GM18858 (cell line): ENCODE measurements at regions not wholly inside any gene's neighbourhood (a gene's known extent, or its start where the extent isn't known, plus 50 kb on each side); places are given as distances from the start of the nearest gene placed in this dataset.

Source experiments
- ATAC-seq: cut with Tn5 transposase; IDR thresholded peaks from one replicate; pipeline ENCODE4 v1.9.1; 2021; ENCODE audit not compliant: unreplicated experiment

GRCh38 chr6:44531442-44532015, 144.0 kb downstream of the CDC5L start:
- ATAC-seq, result no peak

GRCh38 chr6:44533421-44533820, 145.9 kb downstream of the CDC5L start:
- no peak for ATAC-seq

DNA sequence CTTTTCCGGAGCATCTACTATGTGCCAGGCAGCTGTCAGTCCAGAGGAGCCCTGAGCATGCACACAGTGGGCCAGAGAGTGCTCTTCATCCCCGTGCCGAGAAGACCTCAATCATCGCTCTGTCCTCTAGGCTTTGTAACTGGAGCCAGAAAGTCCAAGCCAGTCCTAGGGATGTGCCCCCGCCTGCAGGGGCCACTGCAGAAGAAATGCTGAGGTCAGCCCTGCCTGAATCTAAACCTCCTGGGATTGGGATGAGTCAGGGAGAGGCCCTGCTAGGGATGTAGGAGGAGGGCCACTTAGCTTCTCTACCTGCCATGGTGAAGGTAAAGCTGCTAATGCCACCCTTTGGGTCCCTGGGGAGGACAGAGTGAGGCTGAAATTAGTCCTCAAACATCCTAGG, 146.8 kb downstream of the CDC5L start:
- ATAC-seq, result no peak

DNA sequence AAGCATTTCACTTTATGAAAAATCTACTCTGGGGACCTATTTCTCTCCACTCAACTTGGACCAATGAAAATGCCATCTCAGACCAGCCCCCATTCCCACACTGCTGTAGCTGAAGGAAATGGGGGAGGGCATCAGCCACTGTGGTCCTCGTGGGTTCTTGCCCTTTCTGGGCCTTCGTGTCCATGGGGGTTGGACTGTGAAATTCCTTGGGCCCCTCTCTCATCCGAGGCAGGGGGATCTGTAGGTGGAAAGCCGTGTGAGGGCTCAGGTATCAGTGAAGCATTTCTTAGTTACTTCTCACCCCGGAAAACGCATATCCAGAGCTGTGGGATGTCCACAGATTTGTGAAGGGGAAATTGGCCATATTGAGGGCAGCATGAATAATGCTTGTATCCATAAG, 147.9 kb downstream of the CDC5L start:
- no peak for ATAC-seq

DNA sequence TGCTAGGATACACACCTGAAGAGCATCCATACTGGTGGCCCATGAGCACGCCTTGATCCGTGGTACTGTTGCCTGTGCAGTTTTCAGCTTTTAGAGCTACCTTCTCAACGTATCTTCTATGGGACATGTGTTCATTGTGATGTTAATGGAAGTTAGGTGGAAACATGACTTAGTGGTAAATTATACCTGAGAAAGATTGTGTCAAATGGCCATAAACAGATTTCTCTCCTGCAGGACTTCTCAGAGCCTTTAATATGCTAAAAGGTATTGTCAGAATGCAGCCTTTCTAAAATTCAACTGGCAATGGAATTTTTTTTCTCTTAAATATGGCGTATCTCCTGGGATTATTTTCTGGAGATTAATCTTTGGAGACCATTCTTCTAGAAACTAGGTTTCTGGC, 148.5 kb downstream of the CDC5L start:
- ATAC-seq, result no peak

- ATAC-seq, result no peak
These were observed 150.0 kb downstream of the CDC5L start for GRCh38 chr6:44537306-44538049.

DNA sequence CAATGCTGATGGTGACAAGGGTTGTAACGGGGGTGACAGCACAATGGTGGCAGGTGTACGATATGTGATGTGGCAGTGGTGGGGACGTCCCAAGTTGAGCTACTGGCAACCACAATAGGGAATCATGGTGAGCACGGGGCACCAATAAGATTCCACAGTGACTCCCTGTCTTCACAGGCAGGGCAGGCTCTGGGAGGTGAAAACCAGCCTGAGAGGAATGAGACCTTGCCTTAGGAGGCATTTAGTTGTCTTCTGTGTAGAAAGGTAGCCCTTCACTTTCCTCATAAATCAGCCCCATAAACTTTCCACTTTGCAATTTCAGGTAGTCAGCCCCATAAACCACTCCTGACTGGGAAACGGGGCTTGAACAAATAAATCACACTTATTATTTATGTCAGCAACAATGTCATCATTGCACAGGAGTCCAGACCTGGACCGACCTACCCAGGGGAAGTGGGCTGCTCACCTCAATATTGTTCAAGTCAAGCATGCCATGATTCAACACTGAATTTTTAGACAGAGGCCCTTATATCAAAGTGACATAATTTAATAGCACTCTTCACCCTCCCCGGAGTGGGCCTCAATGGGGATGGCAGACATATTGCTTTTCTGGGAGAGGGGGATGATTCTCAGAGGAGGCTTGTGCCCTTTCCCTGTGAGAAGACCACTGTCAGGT, 150.8 kb downstream of the CDC5L start:
- no peak for ATAC-seq

DNA sequence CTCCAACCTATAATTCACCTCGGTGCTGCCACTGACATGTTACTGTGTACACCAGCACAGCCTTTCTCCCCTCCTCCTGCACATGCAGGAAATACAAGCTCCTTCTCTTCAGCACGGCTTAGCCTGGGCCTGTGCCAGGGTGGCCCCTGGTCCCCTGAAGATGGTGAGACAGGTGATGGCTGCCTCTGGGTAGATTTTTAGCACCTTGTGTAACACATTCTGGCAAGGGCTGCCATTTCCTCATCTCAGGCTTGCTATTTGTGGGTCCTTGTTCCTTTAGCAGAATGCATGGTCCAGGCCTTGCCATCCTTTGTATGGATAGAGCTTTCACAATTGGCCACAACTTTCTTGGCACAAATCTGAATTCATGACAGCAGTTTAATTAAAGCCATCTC, 151.3 kb downstream of the CDC5L start:
- no peak for ATAC-seq

- no peak for ATAC-seq
These were observed 152.3 kb downstream of the CDC5L start for GRCh38 chr6:44539701-44540355.

- ATAC-seq, result no peak
These were observed 153.4 kb downstream of the CDC5L start for GRCh38 chr6:44540881-44541280.

- ATAC-seq, result no peak
These were observed 155.1 kb downstream of the CDC5L start for GRCh38 chr6:44542401-44543116.

GRCh38 chr6:44543664-44544063, 156.2 kb downstream of the CDC5L start:
- ATAC-seq, result no peak

GRCh38 chr6:44545224-44545623, 157.7 kb downstream of the CDC5L start:
- no peak for ATAC-seq

DNA sequence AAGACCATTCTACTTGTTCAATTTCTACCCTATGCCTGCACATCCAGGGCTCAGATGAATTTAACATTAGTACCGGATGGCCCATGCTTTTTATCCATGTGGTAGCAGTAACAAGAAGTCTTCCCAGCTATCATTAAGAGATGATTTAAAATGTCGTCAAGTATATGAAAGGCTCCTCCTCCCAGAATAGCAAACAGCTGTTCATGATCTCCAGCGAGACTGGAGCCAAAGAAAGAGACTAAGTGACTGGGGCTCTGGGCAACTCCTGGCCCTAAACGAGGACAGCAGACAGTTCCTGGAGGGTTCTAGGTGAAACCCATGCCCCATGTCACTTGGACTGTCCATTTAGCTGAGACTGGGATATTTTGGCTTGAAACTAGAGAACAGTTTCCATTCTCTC, 160.8 kb downstream of the CDC5L start:
- ATAC-seq, result no peak

DNA sequence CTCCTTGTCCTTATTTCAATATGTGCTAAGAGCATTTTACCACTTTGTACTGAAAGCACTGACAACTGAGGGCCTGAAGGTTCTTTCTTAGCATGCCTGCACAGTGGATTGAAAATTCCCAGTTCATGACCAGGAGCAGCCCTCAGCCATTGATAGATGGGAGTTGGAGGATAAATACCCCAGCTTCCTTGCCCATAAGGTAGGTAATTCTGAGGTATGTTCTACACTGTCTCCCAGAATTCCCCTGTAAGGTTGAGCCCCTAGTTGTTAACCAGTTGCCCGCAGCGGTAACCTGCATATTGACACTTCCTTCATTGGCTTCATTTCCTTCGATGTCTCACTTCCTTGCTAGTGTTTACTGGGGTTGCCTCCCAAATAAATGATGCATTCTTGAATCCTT, 162.0 kb downstream of the CDC5L start:
- no peak for ATAC-seq

DNA sequence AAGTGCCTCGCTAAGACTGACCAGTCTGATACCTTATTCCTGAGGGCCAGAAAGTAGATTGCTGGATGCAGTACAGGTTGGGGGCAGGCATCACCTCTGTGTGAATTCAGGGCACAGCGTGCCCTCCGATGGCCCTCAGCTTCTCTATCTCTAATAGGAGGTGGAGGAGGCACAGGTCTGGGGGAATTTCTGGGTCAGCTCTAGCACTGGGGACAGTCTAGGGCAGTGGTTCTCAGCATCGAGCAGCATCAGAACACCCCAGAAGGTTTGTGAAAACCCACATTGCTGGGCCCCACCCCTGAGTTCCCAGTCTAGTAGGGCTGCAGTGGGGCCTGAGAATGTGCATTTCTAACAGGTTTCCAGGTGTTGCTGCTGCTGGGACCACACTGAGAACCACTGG, 166.7 kb downstream of the CDC5L start:
- no peak for ATAC-seq

- no peak for ATAC-seq
These were observed 167.4 kb downstream of the CDC5L start for GRCh38 chr6:44554861-44555260.

- no peak for ATAC-seq
These were observed 168.5 kb downstream of the CDC5L start for GRCh38 chr6:44556046-44556445.

DNA sequence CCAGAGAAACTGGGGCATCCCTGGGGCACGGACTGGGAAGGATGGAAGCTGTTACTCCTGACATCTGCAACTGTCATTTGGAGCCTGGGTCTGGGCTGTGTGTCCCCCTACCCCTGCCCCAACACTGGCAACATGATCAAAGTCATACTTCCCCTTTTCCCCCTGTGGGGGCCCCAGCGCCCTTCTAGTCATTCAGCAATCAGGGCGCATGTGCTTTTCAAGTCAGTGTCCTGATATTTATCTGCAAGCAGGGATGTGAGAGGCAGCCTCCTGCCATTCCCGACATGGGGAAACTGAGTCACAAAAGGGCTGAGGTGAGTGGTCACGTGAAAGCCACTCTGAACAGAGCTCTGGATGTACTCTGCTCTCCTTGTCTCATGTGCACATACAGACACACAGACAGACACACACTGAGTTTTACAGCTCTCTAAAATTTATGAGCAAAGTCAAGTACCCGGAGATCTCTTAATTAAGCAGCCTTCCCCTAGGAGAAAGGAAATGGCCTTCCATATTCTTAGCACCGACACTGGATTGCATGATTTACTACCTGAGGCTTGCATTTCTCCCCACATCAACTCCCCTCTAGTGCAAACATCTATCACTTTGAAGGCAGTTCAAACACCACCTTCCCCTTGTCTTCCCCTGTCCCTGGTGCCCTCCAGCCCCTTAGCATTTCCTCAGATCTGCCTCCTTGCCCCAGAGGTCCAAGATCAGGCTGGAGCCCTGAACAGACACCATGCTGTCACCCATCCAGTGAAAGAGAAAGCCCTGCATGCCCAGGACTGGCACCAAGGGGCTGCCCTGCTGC, 170.7 kb downstream of the CDC5L start:
- ATAC-seq, result no peak

- no peak for ATAC-seq
These were observed 171.3 kb downstream of the CDC5L start for GRCh38 chr6:44558832-44559251.
